DND-41 (cell line): ENCODE measurements at regions not wholly inside any gene's neighbourhood (a gene's known extent, or its start where the extent isn't known, plus 50 kb on each side); places are given as distances from the start of the nearest gene placed in this dataset.

Source experiments
- EZH2 ChIP-seq: IDR thresholded peaks from 3 replicates; pipeline ENCODE4 v1.6.1; 2012; ENCODE audit warnings: borderline replicate concordance, low read depth, mild to moderate bottlenecking, moderate library complexity, low read length, inconsistent platforms; ENCODE audit not compliant: severe bottlenecking
- TF ChIP-seq, protein P1 (sequence below): IDR thresholded peaks from 2 replicates; pipeline ENCODE4 v1.5.1; 2012; ENCODE audit warnings: borderline replicate concordance, low read length, moderate library complexity, mild to moderate bottlenecking; ENCODE audit not compliant: poor library complexity, severe bottlenecking; ENCODE audit errors: extremely low read depth

DNA sequence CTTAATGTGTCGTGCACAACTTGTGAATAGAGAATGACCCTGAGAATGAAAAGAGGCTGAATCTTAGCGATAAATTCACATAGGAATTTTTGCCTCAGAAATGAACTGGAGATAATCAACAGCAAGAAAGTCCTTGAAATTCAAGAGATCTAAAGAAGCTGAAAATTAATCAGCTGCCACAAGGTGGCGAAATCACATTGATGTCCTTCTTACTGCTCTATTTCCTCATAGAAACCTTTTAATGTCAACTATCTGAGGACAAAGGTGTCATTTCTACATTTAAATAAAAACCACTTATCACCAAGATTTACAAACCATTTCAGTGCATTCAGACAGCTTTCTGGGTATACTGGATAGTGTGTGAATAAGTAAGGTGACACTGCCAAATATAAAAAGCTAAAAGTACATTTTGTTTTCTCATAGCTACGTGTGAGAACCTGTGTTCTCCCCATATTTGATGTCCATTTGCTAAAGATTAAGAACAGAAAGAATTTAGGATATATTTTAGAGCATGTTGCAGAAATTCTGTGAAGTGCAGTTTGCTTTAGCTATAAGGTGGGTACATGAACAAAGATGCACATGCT, 485.3 kb upstream of the PTBP2 start:
- TF ChIP-seq, protein P1, sequence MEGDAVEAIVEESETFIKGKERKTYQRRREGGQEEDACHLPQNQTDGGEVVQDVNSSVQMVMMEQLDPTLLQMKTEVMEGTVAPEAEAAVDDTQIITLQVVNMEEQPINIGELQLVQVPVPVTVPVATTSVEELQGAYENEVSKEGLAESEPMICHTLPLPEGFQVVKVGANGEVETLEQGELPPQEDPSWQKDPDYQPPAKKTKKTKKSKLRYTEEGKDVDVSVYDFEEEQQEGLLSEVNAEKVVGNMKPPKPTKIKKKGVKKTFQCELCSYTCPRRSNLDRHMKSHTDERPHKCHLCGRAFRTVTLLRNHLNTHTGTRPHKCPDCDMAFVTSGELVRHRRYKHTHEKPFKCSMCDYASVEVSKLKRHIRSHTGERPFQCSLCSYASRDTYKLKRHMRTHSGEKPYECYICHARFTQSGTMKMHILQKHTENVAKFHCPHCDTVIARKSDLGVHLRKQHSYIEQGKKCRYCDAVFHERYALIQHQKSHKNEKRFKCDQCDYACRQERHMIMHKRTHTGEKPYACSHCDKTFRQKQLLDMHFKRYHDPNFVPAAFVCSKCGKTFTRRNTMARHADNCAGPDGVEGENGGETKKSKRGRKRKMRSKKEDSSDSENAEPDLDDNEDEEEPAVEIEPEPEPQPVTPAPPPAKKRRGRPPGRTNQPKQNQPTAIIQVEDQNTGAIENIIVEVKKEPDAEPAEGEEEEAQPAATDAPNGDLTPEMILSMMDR, result peak; percentile 63
- TF ChIP-seq EZH2, result no peak
